ENCODE measurements at regions not wholly inside any gene's neighbourhood (a gene's known extent, or its start where the extent isn't known, plus 50 kb on each side); places are given as distances from the start of the nearest gene placed in this dataset.
"Not testable (repeated sequence)": the region's sequence is repeated elsewhere in the genome, so short reads cannot be mapped to it uniquely, and the experiment has no call there.

DNA sequence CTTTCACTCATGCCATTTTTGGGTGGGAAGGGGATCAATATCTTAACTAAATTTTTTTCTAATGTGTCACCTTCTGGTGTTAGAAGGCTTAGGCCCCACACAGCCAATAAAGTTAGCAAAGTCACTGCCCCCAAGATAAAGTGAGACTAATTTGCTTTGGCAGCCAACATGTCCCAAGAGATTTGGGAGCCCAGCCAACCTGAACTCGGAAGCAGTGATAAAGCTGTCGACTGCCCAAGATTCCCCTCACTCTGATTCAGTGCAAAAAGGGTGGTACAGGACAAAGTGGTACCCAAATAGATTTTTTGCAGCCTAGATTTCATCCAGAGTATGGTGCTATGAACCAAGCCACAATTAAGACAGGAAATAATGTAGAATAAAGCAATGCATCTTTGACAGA, 572.5 kb upstream of the ARRDC3 start:
- DNase-seq = no peak

DNA sequence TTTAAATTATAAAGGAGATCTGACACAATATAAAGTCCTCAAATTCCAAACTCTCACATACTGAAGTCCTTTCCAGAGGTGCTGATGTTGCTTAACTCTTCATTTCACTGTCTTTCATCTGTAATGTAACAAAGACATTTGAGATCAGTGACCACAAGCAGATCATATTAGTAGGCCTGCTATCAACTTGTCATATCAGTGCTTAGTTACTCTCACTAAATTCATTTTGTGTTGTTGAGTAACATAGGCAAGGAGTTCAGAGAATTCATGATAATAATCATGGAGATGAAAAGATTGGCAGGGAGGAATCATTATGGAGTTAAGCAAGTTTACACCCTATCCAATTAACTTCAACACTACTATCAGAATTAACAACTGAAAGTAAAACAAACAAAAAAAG, 571.0 kb upstream of the ARRDC3 start:
- DNase-seq = no peak

DNA sequence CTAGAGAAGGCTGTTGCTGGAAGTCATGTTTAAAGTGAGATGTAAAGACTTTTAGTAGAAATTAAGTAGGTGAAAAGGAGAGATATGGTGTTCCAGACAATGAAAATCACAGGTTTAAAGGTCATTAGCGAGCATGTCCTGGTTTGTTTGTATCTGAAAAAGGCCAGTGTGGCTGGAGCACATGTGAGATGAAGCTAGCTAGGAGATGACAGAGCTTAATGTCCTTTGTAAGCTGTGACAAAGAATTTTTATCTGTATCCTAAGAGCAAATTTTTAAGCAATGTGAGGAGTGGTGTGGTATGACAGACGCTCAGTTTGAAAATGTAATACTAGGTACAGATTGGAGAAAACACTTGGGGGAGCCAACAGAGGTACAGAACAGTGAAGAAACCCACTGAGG, 567.2 kb upstream of the ARRDC3 start:
- no peak for DNase-seq

GRCh38 chr5:91946870-91947269, 563.8 kb upstream of the ARRDC3 start:
- no peak for DNase-seq

GRCh38 chr5:91941588-91941987, 558.5 kb upstream of the ARRDC3 start:
- no peak for DNase-seq

GRCh38 chr5:91938441-91938840, 555.3 kb upstream of the ARRDC3 start:
- DNase-seq = no peak

GRCh38 chr5:91937121-91937520, 554.0 kb upstream of the ARRDC3 start:
- DNase-seq = no peak

DNA sequence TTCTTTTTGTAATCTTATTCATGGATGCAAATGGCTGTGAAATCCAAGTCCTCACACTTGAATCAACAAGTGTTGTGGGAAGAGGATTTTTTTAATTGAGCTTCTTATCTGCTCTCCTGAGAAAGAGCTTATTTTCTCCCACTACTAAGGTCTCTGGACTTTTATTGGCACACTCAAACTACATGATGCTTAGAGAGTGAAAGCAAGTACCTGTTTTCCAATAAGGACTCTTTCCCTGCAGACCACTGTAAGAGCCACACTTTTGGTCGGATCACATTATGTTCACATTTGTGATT, 546.4 kb upstream of the ARRDC3 start:
- no peak for DNase-seq

DNA sequence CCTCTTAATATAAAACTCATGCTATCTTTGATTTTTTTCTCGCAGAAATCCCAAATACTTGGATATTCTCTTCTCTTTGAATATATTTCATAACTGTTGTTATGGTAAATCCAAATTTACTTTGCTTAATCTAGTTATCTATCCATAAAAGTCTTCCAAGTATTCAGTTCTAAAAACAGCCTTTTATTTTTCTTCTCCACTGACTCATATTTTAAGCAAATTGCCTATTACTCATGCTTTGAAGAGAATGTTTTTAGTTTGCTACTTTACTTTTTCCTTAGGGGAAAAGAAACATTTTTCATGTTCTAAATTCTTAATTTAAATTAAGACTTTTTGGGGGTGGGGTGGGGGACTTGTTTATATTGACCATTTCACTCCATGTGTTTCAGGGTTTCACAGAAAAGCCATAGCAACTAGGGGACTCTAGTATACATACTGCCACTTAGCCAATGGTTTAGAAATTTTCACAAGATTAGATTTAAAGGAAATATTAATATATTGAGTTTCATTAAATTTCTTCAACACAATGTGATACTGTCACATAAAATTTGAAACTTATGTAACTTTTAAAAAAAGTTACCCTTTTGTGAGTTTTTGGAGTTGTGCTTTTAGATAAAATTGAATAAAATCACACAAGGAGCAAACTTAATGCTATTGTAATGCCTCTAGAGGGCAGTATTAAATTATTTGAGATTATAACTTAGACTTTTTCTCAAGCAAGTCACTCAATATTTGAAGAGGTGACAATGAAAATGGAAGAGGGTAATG, 545.8 kb upstream of the ARRDC3 start:
- no peak for DNase-seq

- no peak for DNase-seq
Observed at GRCh38 chr5:91927439-91927838, 544.3 kb upstream of the ARRDC3 start.

GRCh38 chr5:91925249-91925648, 542.1 kb upstream of the ARRDC3 start:
- no peak for DNase-seq

DNA sequence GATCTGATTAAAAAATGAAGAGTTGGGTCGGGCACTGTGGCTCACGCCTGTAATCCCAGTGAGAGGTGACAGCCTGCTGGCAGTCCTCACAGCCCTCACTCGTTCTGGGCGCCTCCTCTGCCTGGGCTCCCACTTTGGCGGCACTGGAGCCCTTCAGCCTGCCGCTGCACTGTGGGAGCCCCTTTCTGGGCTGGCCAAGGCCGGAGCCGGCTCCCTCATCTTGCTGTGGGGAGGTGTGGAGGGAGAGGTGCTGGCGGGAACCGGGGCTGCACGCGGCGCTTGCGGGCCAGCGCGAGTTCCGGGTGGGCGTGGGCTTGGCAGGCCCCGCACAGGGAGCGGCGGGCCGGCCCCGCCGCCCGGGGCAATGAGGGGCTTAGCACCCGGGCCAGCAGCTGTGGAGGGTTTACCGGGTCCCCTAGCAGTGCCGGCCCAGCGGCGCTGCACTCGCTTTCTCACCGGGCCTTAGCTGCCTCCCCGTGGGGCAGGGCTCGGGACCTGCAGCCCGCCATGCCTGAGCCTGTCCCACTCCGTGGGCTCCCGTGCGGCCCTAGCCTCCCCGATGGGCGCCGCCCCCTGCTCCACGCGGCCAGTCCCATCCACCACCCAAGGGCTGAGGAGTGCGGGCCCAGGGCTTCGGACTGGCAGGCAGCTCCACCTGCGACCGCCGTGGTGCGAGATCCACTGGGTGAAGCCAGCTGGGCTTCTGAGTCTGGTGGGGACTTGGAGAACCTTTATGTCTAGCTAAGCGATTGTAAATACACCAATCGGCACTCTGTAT, 534.1 kb upstream of the ARRDC3 start:
- not testable (repeated sequence) for DNase-seq

- DNase-seq = no peak
Observed at GRCh38 chr5:91910655-91911054, 527.5 kb upstream of the ARRDC3 start.

- no peak for DNase-seq
Observed at GRCh38 chr5:91910247-91910646, 527.1 kb upstream of the ARRDC3 start.

GRCh38 chr5:91906494-91906893, 523.4 kb upstream of the ARRDC3 start:
- DNase-seq = no peak

- no peak for DNase-seq
Observed at GRCh38 chr5:91906027-91906426, 522.9 kb upstream of the ARRDC3 start.

- DNase-seq = no peak
Observed at GRCh38 chr5:91898898-91899297, 515.8 kb upstream of the ARRDC3 start.

DNA sequence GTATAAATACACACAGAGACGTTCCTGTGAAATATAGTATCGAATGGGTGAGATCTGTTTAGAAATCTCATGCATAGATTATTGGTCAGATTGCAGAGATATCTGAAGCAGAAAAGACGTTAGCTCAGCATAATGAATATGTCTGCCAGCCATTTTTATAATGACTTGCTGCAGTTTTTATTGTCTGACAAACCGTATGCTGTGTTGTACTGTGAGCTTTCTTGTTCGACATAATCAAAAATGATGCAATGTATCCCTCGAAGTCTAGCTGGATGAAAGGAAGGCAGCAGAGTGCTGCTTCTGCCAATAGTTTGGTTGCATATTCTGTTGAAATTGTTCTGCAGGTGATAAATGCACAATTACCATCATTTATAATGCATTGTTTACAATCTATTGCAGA, 514.9 kb upstream of the ARRDC3 start:
- no peak for DNase-seq

DNA sequence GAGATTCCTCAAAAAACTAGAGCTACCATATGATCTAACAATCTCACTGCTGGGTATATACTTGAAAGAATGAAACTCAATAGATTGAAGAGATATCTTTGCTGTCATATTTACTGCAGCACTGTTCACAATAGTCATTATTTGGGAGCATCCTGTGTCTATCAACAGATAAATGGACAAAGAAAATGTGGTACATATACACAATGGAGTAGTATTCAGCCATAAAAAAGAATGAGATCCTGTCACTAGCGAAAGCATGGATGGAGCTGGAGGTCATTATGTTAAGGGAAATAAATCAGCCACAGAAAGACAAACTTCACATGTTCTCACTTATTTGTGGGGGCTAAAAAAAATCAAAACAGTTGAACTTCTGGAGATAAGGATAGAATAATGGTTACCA, 505.7 kb upstream of the ARRDC3 start:
- DNase-seq = no peak

DNA sequence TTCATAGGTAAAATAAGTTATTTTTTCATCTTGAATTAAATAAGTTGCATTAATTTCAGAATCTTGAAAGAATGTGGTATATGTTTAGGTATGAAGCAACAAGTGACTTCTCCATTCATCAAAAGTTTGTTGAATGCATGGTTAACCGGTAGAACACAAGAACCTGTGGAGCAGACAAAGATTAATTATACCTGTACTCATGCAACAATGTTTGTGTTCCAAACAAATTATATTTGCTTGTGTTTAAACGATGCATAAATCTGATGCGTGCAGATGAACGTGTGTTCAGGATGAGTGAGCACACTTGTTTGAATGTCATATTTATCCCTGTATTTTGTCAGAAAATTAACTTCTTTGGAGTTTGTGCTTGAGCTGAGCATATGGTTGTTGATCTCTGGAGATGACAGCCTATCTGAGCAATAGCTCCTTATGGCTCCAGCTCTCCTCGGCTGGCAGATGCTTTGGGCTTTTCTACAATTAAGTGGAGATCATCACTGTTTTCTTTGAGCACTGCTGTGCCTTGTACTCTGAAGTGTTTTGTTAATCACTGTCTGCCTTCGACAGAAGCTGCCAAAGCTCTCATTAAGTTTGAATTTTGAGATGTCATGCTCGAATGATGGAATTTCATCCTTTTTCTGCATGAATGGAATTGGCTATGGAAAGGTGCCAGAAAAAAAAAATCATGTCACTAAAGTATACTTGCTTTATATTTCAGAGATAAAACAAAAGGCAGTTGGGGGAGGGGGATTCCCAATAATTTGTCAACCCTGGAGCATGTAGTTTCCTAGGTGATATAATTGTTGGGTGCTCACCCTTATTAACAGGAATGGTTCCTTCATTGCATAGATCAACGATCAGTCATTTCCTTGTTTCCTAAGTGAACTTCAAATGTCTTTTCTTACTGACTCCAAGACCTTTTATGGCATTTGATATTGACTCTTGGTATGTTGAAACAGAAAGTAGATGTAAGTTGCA, 502.5 kb upstream of the ARRDC3 start:
- DNase-seq = no peak

GRCh38 chr5:91884036-91884435, 500.9 kb upstream of the ARRDC3 start:
- no peak for DNase-seq

- DNase-seq = no peak
Observed at GRCh38 chr5:91875196-91875779, 492.2 kb upstream of the ARRDC3 start.

- DNase-seq = no peak
Observed at GRCh38 chr5:91867799-91868198, 484.7 kb upstream of the ARRDC3 start.
